ENCODE measurements at regions not wholly inside any gene's neighbourhood (a gene's known extent, or its start where the extent isn't known, plus 50 kb on each side); places are given as distances from the start of the nearest gene placed in this dataset.

DNA sequence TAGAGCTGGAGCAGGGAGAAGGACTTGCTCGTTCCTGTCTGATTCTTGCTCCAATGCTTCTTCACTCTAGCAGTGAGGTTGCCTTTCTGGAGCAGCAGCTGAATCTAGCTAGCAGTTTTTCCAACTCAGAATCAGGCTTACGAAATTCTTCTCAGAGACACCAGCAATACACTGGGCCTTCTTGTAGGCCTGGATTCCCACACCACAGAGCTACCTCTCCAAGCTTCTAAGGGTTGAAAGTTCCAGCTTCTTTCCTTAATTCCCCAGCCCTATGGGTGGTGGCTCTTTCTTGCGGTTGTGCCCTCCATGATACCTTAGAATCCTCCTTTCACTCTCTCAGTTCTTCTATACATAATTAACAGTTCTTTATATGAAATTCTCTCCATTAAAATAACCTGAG lies 586.6 kb downstream of the INHBA start (continued):
- TF ChIP-seq, protein P1, sequence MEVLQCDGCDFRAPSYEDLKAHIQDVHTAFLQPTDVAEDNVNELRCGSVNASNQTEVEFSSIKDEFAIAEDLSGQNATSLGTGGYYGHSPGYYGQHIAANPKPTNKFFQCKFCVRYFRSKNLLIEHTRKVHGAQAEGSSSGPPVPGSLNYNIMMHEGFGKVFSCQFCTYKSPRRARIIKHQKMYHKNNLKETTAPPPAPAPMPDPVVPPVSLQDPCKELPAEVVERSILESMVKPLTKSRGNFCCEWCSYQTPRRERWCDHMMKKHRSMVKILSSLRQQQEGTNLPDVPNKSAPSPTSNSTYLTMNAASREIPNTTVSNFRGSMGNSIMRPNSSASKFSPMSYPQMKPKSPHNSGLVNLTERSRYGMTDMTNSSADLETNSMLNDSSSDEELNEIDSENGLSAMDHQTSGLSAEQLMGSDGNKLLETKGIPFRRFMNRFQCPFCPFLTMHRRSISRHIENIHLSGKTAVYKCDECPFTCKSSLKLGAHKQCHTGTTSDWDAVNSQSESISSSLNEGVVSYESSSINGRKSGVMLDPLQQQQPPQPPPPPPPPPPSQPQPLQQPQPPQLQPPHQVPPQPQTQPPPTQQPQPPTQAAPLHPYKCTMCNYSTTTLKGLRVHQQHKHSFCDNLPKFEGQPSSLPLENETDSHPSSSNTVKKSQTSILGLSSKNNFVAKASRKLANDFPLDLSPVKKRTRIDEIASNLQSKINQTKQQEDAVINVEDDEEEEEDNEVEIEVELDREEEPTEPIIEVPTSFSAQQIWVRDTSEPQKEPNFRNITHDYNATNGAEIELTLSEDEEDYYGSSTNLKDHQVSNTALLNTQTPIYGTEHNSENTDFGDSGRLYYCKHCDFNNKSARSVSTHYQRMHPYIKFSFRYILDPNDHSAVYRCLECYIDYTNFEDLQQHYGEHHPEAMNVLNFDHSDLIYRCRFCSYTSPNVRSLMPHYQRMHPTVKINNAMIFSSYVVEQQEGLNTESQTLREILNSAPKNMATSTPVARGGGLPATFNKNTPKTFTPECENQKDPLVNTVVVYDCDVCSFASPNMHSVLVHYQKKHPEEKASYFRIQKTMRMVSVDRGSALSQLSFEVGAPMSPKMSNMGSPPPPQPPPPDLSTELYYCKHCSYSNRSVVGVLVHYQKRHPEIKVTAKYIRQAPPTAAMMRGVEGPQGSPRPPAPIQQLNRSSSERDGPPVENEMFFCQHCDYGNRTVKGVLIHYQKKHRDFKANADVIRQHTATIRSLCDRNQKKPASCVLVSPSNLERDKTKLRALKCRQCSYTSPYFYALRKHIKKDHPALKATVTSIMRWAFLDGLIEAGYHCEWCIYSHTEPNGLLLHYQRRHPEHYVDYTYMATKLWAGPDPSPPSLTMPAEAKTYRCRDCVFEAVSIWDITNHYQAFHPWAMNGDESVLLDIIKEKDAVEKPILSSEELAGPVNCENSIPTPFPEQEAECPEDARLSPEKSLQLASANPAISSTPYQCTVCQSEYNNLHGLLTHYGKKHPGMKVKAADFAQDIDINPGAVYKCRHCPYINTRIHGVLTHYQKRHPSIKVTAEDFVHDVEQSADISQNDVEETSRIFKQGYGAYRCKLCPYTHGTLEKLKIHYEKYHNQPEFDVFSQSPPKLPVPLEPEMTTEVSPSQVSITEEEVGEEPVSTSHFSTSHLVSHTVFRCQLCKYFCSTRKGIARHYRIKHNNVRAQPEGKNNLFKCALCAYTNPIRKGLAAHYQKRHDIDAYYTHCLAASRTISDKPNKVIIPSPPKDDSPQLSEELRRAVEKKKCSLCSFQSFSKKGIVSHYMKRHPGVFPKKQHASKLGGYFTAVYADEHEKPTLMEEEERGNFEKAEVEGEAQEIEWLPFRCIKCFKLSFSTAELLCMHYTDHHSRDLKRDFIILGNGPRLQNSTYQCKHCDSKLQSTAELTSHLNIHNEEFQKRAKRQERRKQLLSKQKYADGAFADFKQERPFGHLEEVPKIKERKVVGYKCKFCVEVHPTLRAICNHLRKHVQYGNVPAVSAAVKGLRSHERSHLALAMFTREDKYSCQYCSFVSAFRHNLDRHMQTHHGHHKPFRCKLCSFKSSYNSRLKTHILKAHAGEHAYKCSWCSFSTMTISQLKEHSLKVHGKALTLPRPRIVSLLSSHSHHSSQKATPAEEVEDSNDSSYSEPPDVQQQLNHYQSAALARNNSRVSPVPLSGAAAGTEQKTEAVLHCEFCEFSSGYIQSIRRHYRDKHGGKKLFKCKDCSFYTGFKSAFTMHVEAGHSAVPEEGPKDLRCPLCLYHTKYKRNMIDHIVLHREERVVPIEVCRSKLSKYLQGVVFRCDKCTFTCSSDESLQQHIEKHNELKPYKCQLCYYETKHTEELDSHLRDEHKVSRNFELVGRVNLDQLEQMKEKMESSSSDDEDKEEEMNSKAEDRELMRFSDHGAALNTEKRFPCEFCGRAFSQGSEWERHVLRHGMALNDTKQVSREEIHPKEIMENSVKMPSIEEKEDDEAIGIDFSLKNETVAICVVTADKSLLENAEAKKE (CRISPR knock-in tag; IDR thresholded peaks at IDR 0.05) = no peak

DNA sequence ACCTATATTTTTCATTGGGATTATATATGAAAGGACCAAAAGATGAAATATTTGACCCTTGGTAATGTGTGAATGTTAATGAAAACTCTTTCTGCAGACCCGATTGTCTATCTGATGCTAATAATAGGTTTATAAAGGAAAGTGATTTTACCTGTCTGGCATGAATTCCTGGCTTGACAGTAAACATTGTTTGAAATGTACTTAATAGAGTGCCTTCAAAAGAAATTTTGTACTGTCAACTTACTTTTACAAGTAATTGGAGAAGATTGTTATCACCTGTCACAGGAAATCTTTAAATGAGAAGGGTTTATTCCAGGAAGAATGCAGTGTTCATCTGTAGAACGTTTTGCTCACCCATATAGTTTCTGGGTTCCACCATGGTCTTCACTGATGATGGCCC lies 588.2 kb downstream of the INHBA start:
- H3K4me1 Mint-ChIP-seq = no peaks in the 10 kb centered on the region; the same call in 2 of the 3 replicates
- 0 out of 3 replicates have a peak, but pooled peaks cover 4% of the 10 kb centered on the region for H3K9me3 Mint-ChIP-seq
- H3K4me3 ChIP-seq = no peak overlapping the region
- no peaks in the 10 kb centered on the region for H3K9me2 ChIP-seq (ENCODE audit: insufficient read depth)
- no peak overlapping the region for H3K4me3 Mint-ChIP-seq
- DNase-seq (ENCODE audit: low spot score) (no peak), ATAC-seq (no peak)
- H4K20me1 ChIP-seq (replicated peaks; ENCODE audit: insufficient read depth) = no peaks in the 10 kb centered on the region
- no peak overlapping the region for H2AFZ ChIP-seq
- H3K36me3 ChIP-seq (ENCODE audit: insufficient read depth) = no peaks in the 10 kb centered on the region
- no peaks in the 10 kb centered on the region for H3K27me3 Mint-ChIP-seq (ENCODE audit: insufficient read depth, low read depth, poor library complexity)
- H3F3A ChIP-seq (replicated peaks; ENCODE audit: low read depth) = no peaks in the 10 kb centered on the region
- no peak overlapping the region for H3K4me2 ChIP-seq
- H3K36me3 Mint-ChIP-seq (ENCODE audit: low read depth) = no peaks in the 10 kb centered on the region
- H3K27ac ChIP-seq (ENCODE audit: low read depth) = no peak overlapping the region
- H3K27ac Mint-ChIP-seq = no peak overlapping the region
- H3K4me1 ChIP-seq (ENCODE audit: insufficient read depth) = no peaks in the 10 kb centered on the region
- TF ChIP-seq, protein P2, sequence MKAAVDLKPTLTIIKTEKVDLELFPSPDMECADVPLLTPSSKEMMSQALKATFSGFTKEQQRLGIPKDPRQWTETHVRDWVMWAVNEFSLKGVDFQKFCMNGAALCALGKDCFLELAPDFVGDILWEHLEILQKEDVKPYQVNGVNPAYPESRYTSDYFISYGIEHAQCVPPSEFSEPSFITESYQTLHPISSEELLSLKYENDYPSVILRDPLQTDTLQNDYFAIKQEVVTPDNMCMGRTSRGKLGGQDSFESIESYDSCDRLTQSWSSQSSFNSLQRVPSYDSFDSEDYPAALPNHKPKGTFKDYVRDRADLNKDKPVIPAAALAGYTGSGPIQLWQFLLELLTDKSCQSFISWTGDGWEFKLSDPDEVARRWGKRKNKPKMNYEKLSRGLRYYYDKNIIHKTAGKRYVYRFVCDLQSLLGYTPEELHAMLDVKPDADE (IDR thresholded peaks at IDR 0.05) = no peak
- TF ChIP-seq, protein P3, sequence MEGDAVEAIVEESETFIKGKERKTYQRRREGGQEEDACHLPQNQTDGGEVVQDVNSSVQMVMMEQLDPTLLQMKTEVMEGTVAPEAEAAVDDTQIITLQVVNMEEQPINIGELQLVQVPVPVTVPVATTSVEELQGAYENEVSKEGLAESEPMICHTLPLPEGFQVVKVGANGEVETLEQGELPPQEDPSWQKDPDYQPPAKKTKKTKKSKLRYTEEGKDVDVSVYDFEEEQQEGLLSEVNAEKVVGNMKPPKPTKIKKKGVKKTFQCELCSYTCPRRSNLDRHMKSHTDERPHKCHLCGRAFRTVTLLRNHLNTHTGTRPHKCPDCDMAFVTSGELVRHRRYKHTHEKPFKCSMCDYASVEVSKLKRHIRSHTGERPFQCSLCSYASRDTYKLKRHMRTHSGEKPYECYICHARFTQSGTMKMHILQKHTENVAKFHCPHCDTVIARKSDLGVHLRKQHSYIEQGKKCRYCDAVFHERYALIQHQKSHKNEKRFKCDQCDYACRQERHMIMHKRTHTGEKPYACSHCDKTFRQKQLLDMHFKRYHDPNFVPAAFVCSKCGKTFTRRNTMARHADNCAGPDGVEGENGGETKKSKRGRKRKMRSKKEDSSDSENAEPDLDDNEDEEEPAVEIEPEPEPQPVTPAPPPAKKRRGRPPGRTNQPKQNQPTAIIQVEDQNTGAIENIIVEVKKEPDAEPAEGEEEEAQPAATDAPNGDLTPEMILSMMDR (conservative IDR thresholded peaks at IDR 0.05; ENCODE audit: low read depth in 2 of 2) = no peak
- TF ChIP-seq JUNB (IDR thresholded peaks at IDR 0.05; ENCODE audit: unreplicated experiment) (no peak), EZH2phosphoT487 (IDR thresholded peaks at IDR 0.05; ENCODE audit: unreplicated experiment) (no peak)
- no peaks in the 10 kb centered on the region for H3K79me2 ChIP-seq (replicated peaks; ENCODE audit: insufficient read depth)
- no peaks in the 10 kb centered on the region for H3K27me3 ChIP-seq (ENCODE audit: insufficient read depth)

Data from GM23338 (cell line).